ENCODE measurements at regions not wholly inside any gene's neighbourhood (a gene's known extent, or its start where the extent isn't known, plus 50 kb on each side); places are given as distances from the start of the nearest gene placed in this dataset.

DNA sequence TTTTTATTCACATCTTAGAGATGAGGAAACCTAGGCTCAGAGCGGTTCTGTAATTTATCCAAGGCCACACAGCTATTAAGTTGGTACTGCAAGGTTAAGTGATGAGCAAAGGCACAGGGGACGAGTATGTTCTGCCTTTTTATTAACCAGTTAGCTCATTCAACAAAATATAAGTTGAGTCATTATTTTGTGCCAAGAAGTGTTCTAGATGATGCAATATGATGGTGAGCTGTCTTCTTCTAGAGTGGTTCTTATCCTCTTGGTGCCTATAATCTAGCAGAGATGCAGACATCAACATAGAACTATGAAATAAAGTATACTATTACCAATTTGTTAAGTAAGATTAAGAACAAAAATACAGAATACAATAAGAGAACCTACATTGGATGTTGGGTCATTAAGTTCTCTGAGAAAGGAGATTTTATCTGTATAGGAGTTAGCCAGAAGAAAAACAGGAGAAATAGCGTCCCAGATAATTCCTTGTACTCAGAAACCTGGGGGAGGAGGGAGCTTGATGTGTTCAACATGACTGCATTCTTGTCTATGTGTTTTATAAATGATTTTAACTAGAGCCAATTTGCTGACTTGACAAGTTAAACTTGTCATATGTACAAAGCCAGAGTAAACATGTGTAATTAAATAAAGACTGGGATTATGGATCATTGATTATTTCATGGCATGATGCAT is 122.3 kb downstream of the TBXT start:
- no peak overlapping the region for H3K4me2 ChIP-seq (ENCODE audit: low read length)
- no peaks in the 10 kb centered on the region for H3K27me3 ChIP-seq (ENCODE audit: insufficient read depth, low read depth, low read length)
- no peaks in the 10 kb centered on the region for H3K9me2 ChIP-seq (ENCODE audit: insufficient read depth, low read length)
- H3K4me3 ChIP-seq (ENCODE audit: low read length): no peak overlapping the region
- no peak overlapping the region for H2AFZ ChIP-seq (ENCODE audit: low read depth, low read length)
- H4K20me1 ChIP-seq (ENCODE audit: insufficient read depth): no peaks in the 10 kb centered on the region
- H3K36me3 ChIP-seq (ENCODE audit: insufficient read depth, low read length): no peaks in the 10 kb centered on the region
- no peaks in the 10 kb centered on the region for H3F3A ChIP-seq (ENCODE audit: insufficient read depth, low read length, poor library complexity, severe bottlenecking)
- no peak overlapping the region for H3K9ac ChIP-seq (ENCODE audit: low read length)
- no peaks in the 10 kb centered on the region for H3K9me3 ChIP-seq (ENCODE audit: low read length)
- H3K27ac ChIP-seq (ENCODE audit: low read length): no peak overlapping the region
- H3K79me2 ChIP-seq (replicated peaks; ENCODE audit: insufficient read depth, low read length): no peaks in the 10 kb centered on the region
- TF ChIP-seq, protein P1, sequence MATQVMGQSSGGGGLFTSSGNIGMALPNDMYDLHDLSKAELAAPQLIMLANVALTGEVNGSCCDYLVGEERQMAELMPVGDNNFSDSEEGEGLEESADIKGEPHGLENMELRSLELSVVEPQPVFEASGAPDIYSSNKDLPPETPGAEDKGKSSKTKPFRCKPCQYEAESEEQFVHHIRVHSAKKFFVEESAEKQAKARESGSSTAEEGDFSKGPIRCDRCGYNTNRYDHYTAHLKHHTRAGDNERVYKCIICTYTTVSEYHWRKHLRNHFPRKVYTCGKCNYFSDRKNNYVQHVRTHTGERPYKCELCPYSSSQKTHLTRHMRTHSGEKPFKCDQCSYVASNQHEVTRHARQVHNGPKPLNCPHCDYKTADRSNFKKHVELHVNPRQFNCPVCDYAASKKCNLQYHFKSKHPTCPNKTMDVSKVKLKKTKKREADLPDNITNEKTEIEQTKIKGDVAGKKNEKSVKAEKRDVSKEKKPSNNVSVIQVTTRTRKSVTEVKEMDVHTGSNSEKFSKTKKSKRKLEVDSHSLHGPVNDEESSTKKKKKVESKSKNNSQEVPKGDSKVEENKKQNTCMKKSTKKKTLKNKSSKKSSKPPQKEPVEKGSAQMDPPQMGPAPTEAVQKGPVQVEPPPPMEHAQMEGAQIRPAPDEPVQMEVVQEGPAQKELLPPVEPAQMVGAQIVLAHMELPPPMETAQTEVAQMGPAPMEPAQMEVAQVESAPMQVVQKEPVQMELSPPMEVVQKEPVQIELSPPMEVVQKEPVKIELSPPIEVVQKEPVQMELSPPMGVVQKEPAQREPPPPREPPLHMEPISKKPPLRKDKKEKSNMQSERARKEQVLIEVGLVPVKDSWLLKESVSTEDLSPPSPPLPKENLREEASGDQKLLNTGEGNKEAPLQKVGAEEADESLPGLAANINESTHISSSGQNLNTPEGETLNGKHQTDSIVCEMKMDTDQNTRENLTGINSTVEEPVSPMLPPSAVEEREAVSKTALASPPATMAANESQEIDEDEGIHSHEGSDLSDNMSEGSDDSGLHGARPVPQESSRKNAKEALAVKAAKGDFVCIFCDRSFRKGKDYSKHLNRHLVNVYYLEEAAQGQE (IDR thresholded peaks at IDR 0.05; ENCODE audit: borderline replicate concordance): no peak

DNA sequence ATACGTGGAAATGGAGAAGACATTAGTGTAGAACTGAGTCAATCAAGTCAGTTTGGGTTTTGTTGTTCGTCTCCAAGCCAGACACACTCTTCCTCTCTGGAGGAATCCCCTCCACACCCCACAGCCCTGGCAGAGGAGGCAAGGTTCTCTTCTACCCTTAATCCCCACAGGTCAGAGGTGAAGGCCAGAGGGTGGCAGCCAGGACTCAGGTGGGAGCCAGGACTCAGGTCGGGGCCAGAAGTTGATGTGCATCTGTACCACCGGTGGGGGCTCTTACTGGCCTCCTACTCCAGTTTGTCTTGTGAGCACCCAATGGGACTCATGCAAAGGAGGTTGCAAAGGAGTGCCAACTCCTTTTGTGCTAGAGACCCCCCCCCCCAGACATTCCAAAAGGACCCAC is 126.4 kb downstream of the TBXT start:
- Histone ChIP-seq H3K4me2 (ENCODE audit: low read length) (no peak overlapping the region), H3K36me3 (ENCODE audit: insufficient read depth, low read length) (no peaks in the 10 kb centered on the region), H3K27me3 (ENCODE audit: insufficient read depth, low read depth, low read length) (no peaks in the 10 kb centered on the region), H3K9ac (ENCODE audit: low read length) (no peak overlapping the region), H3K9me3 (ENCODE audit: low read length) (no peaks in the 10 kb centered on the region), H4K20me1 (ENCODE audit: insufficient read depth) (no peaks in the 10 kb centered on the region), H3K27ac (ENCODE audit: low read length) (no peak overlapping the region), H3K9me2 (ENCODE audit: insufficient read depth, low read length) (no peaks in the 10 kb centered on the region), H3F3A (ENCODE audit: insufficient read depth, low read length, poor library complexity, severe bottlenecking) (no peaks in the 10 kb centered on the region), H2AFZ (ENCODE audit: low read depth, low read length) (no peak overlapping the region), H3K4me3 (ENCODE audit: low read length) (no peak overlapping the region), H3K79me2 (replicated peaks; ENCODE audit: insufficient read depth, low read length) (no peaks in the 10 kb centered on the region)
- TF ChIP-seq RAD21 (conservative IDR thresholded peaks at IDR 0.05) (no peak), EP300 (conservative IDR thresholded peaks at IDR 0.05; ENCODE audit: poor library complexity, severe bottlenecking) (no peak), EZH2 (IDR thresholded peaks at IDR 0.05; ENCODE audit: borderline replicate concordance, insufficient read depth, low read length, poor library complexity, severe bottlenecking) (no peak), MXI1 (conservative IDR thresholded peaks at IDR 0.05; ENCODE audit: poor library complexity, severe bottlenecking) (no peak), POLR2AphosphoS5 (IDR thresholded peaks at IDR 0.05) (no peak), SMC3 (conservative IDR thresholded peaks at IDR 0.05; ENCODE audit: poor library complexity) (no peak), TAF1 (IDR thresholded peaks at IDR 0.05; ENCODE audit: low read depth) (no peak)
- TF ChIP-seq, protein P1 (IDR thresholded peaks at IDR 0.05; ENCODE audit: borderline replicate concordance): no peak
- TF ChIP-seq, protein P2, sequence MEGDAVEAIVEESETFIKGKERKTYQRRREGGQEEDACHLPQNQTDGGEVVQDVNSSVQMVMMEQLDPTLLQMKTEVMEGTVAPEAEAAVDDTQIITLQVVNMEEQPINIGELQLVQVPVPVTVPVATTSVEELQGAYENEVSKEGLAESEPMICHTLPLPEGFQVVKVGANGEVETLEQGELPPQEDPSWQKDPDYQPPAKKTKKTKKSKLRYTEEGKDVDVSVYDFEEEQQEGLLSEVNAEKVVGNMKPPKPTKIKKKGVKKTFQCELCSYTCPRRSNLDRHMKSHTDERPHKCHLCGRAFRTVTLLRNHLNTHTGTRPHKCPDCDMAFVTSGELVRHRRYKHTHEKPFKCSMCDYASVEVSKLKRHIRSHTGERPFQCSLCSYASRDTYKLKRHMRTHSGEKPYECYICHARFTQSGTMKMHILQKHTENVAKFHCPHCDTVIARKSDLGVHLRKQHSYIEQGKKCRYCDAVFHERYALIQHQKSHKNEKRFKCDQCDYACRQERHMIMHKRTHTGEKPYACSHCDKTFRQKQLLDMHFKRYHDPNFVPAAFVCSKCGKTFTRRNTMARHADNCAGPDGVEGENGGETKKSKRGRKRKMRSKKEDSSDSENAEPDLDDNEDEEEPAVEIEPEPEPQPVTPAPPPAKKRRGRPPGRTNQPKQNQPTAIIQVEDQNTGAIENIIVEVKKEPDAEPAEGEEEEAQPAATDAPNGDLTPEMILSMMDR (IDR thresholded peaks at IDR 0.05; ENCODE audit: poor library complexity, severe bottlenecking): no peak

Measured in neural cell (in vitro differentiated cells).